Keratinocyte (primary cell): ENCODE measurements at regions not wholly inside any gene's neighbourhood (a gene's known extent, or its start where the extent isn't known, plus 50 kb on each side); places are given as distances from the start of the nearest gene placed in this dataset.

Experiments
- DNase-seq: peaks from one replicate; pipeline ENCODE4 v3.0.0-alpha.2; 2011; ENCODE audit warnings: low read depth, missing footprints, low spot score
- FAIRE-seq: peaks from 2 replicates; lab custom pipeline; 2011; peaks lifted over from hg19 to GRCh38; lab: Jason Lieb, UNC
- H2AFZ ChIP-seq: 2 replicates; pipeline ENCODE4 v1.6.0; 2012; ENCODE audit warnings: low read length, control low read depth, inconsistent platforms; ENCODE audit not compliant: control insufficient read depth
- H3K27ac ChIP-seq: 2 replicates; pipeline ENCODE4 v1.5.1; 2011; ENCODE audit warnings: low read length; ENCODE audit not compliant: control insufficient read depth, insufficient read depth
- H3K27me3 ChIP-seq: 3 replicates; pipeline ENCODE4 v1.6.0; 2011; ENCODE audit warnings: low read length; ENCODE audit not compliant: control insufficient read depth, insufficient read depth; ENCODE audit errors: extremely low read depth
- H3K36me3 ChIP-seq, 2 experiments: 2 replicates in 1 of 2; 3 replicates in 1 of 2; pipeline ENCODE4 v1.5.1; 2011; ENCODE audit warnings: low read length in 2 of 2, mild to moderate bottlenecking in 1 of 2; ENCODE audit not compliant: control insufficient read depth in 2 of 2, insufficient read depth in 2 of 2; ENCODE audit errors: extremely low read depth in 1 of 2
- H3K4me1 ChIP-seq: 3 replicates; pipeline ENCODE4 v1.5.1; 2011; ENCODE audit warnings: low read length; ENCODE audit not compliant: control insufficient read depth, insufficient read depth; ENCODE audit errors: extremely low read depth
- H3K4me2 ChIP-seq: 3 replicates; pipeline ENCODE4 v1.6.0; 2011; ENCODE audit warnings: low read depth, low read length; ENCODE audit not compliant: control insufficient read depth, insufficient read depth; ENCODE audit errors: extremely low read depth
- H3K4me3 ChIP-seq, 3 experiments: fragments of 200-600 bp in 1 of 3; sonication (generic) in 1 of 3; 2 replicates in 2 of 3; 3 replicates in 1 of 3; pipeline ENCODE4 v1.5.1; 2011 to 2016; ENCODE audit warnings: low read length in 3 of 3, mild to moderate bottlenecking in 3 of 3, control low read depth in 2 of 3, inconsistent platforms in 1 of 3, low read depth in 1 of 3, mixed read lengths in 1 of 3, mixed run types in 1 of 3, moderate library complexity in 1 of 3; ENCODE audit not compliant: control insufficient read depth in 2 of 3, insufficient read depth in 2 of 3; ENCODE audit errors: extremely low read depth in 1 of 3
- H3K79me2 ChIP-seq: 2 replicates; pipeline ENCODE4 v1.6.0; 2012; ENCODE audit warnings: low read length; ENCODE audit not compliant: control insufficient read depth, insufficient read depth
- H3K9ac ChIP-seq: 3 replicates; pipeline ENCODE4 v1.6.0; 2011; ENCODE audit warnings: low read length; ENCODE audit not compliant: control insufficient read depth, insufficient read depth; ENCODE audit errors: extremely low read depth
- H3K9me1 ChIP-seq: 3 replicates; pipeline ENCODE4 v1.6.0; 2011; ENCODE audit warnings: low read length; ENCODE audit not compliant: control insufficient read depth, insufficient read depth; ENCODE audit errors: extremely low read depth
- H3K9me3 ChIP-seq: 2 replicates; pipeline ENCODE4 v1.5.1; 2012; ENCODE audit warnings: low read depth, low read length; ENCODE audit not compliant: control insufficient read depth
- H4K20me1 ChIP-seq: 3 replicates; pipeline ENCODE4 v1.6.0; 2011; ENCODE audit warnings: low read length; ENCODE audit not compliant: control insufficient read depth, insufficient read depth; ENCODE audit errors: extremely low read depth
- EZH2 ChIP-seq: IDR thresholded peaks from one replicate; pipeline ENCODE4 v1.6.1; 2012; ENCODE audit warnings: inconsistent platforms, mild to moderate bottlenecking, low read length, moderate library complexity
- dilution Hi-C: fragments of 300-500 bp; cut with MboI; formaldehyde crosslinking; loops from one replicate; pipeline ENCODE4 v1.7.0; 2020; ENCODE audit warnings: low sequenced_read_pairs; ENCODE audit not compliant: extremely low pct_ligation_motif_present
- TF ChIP-seq, protein P1 (sequence below), 3 experiments: IDR thresholded peaks in 1 of 3; conservative IDR thresholded peaks in 1 of 3; optimal IDR thresholded peaks in 1 of 3; 2 replicates in 2 of 3; 3 replicates in 1 of 3; pipeline versions ENCODE3 to v1.5.1; 2011; ENCODE audit warnings: low read length in 3 of 3, mild to moderate bottlenecking in 3 of 3, moderate library complexity in 2 of 3, control low read depth in 1 of 3, inconsistent platforms in 1 of 3; ENCODE audit not compliant: insufficient read depth in 2 of 3; ENCODE audit errors: extremely low read depth in 1 of 3

DNA sequence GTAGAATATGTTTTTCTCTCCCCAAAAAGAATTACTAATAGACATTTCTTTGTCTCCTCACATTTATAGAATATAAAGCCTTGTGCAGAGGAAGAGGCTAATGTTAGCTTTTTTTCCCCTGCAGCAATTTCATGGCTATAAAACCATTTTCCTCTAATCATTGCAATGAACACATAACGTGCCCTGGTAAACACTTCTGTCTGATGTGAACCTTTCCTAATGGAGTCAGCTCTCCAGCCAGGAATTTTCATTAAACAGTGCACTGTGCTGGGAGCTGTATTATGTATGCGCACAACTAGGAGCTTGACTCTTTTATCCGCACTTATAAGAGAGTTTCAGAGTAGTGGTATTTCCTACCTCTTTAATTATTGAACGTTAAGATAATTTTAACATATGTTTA is 63.9 kb upstream of the SPATS2L start:
- TF ChIP-seq, protein P1, sequence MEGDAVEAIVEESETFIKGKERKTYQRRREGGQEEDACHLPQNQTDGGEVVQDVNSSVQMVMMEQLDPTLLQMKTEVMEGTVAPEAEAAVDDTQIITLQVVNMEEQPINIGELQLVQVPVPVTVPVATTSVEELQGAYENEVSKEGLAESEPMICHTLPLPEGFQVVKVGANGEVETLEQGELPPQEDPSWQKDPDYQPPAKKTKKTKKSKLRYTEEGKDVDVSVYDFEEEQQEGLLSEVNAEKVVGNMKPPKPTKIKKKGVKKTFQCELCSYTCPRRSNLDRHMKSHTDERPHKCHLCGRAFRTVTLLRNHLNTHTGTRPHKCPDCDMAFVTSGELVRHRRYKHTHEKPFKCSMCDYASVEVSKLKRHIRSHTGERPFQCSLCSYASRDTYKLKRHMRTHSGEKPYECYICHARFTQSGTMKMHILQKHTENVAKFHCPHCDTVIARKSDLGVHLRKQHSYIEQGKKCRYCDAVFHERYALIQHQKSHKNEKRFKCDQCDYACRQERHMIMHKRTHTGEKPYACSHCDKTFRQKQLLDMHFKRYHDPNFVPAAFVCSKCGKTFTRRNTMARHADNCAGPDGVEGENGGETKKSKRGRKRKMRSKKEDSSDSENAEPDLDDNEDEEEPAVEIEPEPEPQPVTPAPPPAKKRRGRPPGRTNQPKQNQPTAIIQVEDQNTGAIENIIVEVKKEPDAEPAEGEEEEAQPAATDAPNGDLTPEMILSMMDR (optimal IDR thresholded peaks at IDR 0.05 in 1 of 3, IDR thresholded peaks at IDR 0.05 in 1 of 3, conservative IDR thresholded peaks at IDR 0.05 in 1 of 3; ENCODE audit: extremely low read depth in 1 of 3, insufficient read depth in 2 of 3, low read length in 3 of 3) = no peak
- no peak for TF ChIP-seq EZH2
- H3K27me3 ChIP-seq = no peaks in the 10 kb centered on the region
- H3K4me2 ChIP-seq = no peak overlapping the region
- dilution Hi-C loops = no loop called here
- FAIRE-seq = no peak
- no peaks in the 10 kb centered on the region for H3K9me1 ChIP-seq
- H3K4me3 ChIP-seq = no peak overlapping the region
- H2AFZ ChIP-seq = no peak overlapping the region
- no peaks in the 10 kb centered on the region for H3K36me3 ChIP-seq
- no peaks in the 10 kb centered on the region for H4K20me1 ChIP-seq
- H3K9me3 ChIP-seq = no peaks in the 10 kb centered on the region
- H3K4me1 ChIP-seq = no peaks in the 10 kb centered on the region
- no peak for DNase-seq
- H3K79me2 ChIP-seq = no peaks in the 10 kb centered on the region
- no peak overlapping the region for H3K27ac ChIP-seq
- no peak overlapping the region for H3K9ac ChIP-seq

DNA sequence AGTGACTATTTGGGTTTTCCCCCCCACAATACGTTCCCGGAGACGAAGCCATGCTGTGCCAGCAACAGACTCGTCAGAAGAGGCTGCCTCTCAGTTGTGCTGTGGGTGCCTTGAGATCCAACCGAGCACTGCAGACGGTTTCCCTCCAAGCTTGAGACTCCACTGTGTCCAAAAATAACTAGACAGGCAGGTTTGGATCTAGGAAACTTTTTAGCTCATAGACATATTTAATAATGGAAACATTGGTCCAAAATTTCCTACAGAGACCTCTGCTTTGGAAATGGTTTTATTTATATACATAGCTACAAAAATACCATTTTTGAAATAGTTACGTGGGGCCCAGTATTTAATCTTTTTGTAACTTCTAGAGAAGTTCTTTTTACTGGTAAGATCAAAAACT is 63.1 kb upstream of the SPATS2L start:
- no peaks in the 10 kb centered on the region for H3K4me1 ChIP-seq
- no peaks in the 10 kb centered on the region for H3K27me3 ChIP-seq
- H3K79me2 ChIP-seq = no peaks in the 10 kb centered on the region
- H3K9me3 ChIP-seq = no peaks in the 10 kb centered on the region
- no peak overlapping the region for H3K9ac ChIP-seq
- no peak overlapping the region for H3K4me2 ChIP-seq
- H3K27ac ChIP-seq = no peak overlapping the region
- peak overlapping the region; percentile 46 for H2AFZ ChIP-seq
- no peak for TF ChIP-seq EZH2
- TF ChIP-seq, protein P1 (optimal IDR thresholded peaks at IDR 0.05 in 1 of 3, IDR thresholded peaks at IDR 0.05 in 1 of 3, conservative IDR thresholded peaks at IDR 0.05 in 1 of 3; ENCODE audit: extremely low read depth in 1 of 3, insufficient read depth in 2 of 3, low read length in 3 of 3) = no peak
- H3K9me1 ChIP-seq = no peaks in the 10 kb centered on the region
- no peaks in the 10 kb centered on the region for H4K20me1 ChIP-seq
- H3K36me3 ChIP-seq = no peaks in the 10 kb centered on the region
- dilution Hi-C loops = no loop called here
- FAIRE-seq = no peak
- H3K4me3 ChIP-seq = no peak overlapping the region
- no peak for DNase-seq
